Cardiac fibroblast (primary cell): ENCODE measurements at regions not wholly inside any gene's neighbourhood (a gene's known extent, or its start where the extent isn't known, plus 50 kb on each side); places are given as distances from the start of the nearest gene placed in this dataset.

ENCODE experiments used
- DNase-seq, 2 donors: peaks; one replicate each; pipeline versions ENCODE4 v3.0.0 to v3.0.0-alpha.2; 2010; ENCODE audit warnings: low read depth in 2 of 2
- H3K4me3 ChIP-seq, 2 donors: replicated peaks in 1 of 2; 1 replicate in 1 of 2; 2 replicates in 1 of 2; pipeline ENCODE4 v1.5.1; 2011; ENCODE audit warnings: low read depth in 2 of 2, low read length in 2 of 2, mild to moderate bottlenecking in 2 of 2, moderate library complexity in 1 of 2
- TF ChIP-seq, protein P1 (sequence below): IDR thresholded peaks from one replicate; pipeline ENCODE4 v1.5.1; 2011; ENCODE audit warnings: low read depth, mild to moderate bottlenecking, low read length, inconsistent platforms

GRCh38 chr16:13696017-13696416 lies 223.9 kb upstream of the ERCC4 start:
- TF ChIP-seq, protein P1, sequence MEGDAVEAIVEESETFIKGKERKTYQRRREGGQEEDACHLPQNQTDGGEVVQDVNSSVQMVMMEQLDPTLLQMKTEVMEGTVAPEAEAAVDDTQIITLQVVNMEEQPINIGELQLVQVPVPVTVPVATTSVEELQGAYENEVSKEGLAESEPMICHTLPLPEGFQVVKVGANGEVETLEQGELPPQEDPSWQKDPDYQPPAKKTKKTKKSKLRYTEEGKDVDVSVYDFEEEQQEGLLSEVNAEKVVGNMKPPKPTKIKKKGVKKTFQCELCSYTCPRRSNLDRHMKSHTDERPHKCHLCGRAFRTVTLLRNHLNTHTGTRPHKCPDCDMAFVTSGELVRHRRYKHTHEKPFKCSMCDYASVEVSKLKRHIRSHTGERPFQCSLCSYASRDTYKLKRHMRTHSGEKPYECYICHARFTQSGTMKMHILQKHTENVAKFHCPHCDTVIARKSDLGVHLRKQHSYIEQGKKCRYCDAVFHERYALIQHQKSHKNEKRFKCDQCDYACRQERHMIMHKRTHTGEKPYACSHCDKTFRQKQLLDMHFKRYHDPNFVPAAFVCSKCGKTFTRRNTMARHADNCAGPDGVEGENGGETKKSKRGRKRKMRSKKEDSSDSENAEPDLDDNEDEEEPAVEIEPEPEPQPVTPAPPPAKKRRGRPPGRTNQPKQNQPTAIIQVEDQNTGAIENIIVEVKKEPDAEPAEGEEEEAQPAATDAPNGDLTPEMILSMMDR, result no peak
- H3K4me3 ChIP-seq, result no peak overlapping the region
- DNase-seq, result no peak

DNA sequence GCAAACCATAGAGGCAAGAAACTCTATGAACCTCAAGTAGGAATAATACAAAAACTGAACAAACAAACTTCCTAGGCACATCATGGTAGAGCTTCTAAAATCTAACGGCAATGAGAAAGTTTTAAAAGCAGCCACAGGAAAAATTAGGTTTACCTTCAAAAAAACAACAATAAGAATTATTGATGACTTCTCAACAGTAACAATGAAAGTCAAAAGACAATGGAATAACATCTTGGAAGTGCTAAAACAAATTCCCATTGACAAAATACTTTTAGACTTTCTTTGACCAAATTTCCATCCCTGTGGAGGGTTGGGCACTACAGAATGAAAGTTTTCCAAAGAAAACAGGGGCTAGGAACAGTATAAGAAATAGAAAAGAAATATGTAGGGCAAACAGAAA lies 222.9 kb upstream of the ERCC4 start:
- TF ChIP-seq, protein P1, result no peak
- no peak for DNase-seq
- no peak overlapping the region for H3K4me3 ChIP-seq

GRCh38 chr16:13697568-13697967 lies 222.4 kb upstream of the ERCC4 start:
- TF ChIP-seq, protein P1, result no peak
- no peak for DNase-seq
- H3K4me3 ChIP-seq, result no peak overlapping the region

DNA sequence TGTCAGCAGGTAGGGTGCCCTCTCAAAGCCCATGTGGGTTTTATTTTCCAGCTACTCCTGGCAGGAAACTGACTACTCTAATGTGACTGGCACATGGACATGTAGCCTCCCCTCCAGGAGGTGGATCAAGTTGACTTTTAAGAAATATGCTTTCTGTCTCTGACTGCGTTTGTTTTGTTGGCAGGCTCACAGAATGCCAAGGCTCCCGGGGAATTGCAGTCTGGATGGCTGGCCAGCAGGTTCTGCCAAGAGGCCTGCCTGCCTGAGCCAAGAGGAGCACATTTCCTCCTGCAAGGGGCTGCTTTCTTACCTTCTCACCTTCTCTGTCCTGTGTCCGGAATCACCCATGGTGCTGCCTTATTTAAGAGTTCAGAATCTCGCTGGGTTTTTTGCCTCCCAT lies 217.3 kb upstream of the ERCC4 start:
- TF ChIP-seq, protein P1, result no peak
- no peak for DNase-seq
- no peak overlapping the region for H3K4me3 ChIP-seq

GRCh38 chr16:13708347-13709120 lies 211.4 kb upstream of the ERCC4 start:
- TF ChIP-seq, protein P1, result no peak
- no peak for DNase-seq
- H3K4me3 ChIP-seq, result no peak overlapping the region

GRCh38 chr16:13718748-13719147 lies 201.2 kb upstream of the ERCC4 start:
- TF ChIP-seq, protein P1, result no peak
- no peak overlapping the region for H3K4me3 ChIP-seq
- no peak for DNase-seq

GRCh38 chr16:13727943-13728342 lies 192.0 kb upstream of the ERCC4 start:
- no peak for DNase-seq
- TF ChIP-seq, protein P1, result no peak
- no peak overlapping the region for H3K4me3 ChIP-seq
